HFF-Myc (cell line): ENCODE measurements at regions not wholly inside any gene's neighbourhood (a gene's known extent, or its start where the extent isn't known, plus 50 kb on each side); places are given as distances from the start of the nearest gene placed in this dataset.

Source experiments
- DNase-seq: peaks from one replicate; pipeline ENCODE4 v3.0.0-alpha.2; 2011; ENCODE audit warnings: low read depth; ENCODE audit errors: extremely low read depth
- H3K4me3 ChIP-seq: replicated peaks from 2 replicates; pipeline ENCODE4 v1.5.1; 2011; ENCODE audit warnings: low read depth, mild to moderate bottlenecking, control low read depth, low read length
- TF ChIP-seq, protein P1 (sequence below): IDR thresholded peaks from 2 replicates; pipeline ENCODE4 v1.5.1; 2012; ENCODE audit warnings: mild to moderate bottlenecking, low read depth, low read length, control low read depth; ENCODE audit errors: missing control alignments

DNA sequence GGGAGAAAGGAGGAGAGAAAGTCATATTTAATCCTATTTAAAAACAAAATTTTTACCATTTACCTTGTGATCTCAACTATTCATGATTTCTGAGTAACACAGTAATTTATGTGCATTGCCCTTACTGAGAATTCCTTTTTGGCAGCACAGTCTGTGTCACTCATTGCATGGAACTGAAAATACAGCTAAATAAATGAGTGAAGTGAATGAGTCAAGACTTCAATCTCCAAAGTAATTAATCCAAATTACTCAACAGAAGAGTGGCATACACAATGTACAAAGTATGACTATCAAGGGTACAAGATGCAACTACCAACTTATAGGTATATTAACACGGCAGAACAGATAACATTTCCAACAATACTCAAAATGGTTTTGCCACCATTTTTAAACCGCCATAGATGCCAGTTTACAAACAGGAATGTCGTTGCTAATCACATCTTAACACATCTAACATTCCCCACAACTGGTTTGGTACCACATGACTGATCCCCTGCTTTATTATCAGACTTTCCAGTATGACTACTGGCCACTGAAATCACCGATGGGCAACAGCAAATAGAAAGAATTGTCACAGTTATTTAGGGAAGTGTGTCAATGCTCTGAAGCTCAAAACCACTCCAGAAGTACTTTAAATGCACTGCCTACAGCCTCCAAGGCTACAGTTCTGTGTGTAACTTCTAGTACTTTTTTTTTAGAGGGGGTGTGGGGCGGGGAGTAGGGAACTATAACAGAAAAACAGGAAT, 410.4 kb downstream of the SHQ1 start:
- no peak for DNase-seq
- no peak overlapping the region for H3K4me3 ChIP-seq

DNA sequence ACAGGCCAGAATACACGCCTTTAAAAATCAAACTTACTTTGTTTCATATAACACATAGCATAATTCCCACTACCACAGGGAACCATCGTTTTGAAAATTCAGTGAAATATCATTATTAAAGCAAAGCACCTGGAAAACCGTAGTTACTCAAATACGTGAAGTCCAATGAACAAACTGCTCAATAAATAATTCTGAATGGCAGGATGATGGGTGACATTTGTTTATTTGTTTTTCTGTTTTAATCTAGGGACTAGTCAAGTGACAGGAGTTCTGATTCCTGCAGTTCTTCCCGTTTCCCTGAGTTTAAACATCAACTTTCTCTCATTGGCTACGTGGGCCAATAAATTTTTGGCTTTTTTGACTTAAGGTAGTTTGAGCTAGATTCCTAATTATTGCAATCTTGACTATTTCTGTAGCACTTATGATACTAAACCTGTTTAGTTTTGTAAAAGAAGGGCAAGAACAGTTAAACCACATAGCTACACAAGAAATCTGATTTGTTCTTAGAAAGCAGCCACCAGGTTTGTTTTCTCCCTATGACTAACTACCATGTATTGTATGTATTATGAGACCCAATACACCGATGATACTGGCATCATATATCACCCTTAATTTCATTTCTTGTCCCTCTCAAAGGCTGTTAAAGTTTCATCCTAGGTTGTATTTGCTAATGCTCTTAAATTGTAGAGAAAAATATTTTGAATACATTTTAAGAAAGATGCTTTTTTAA, 411.2 kb downstream of the SHQ1 start:
- DNase-seq = no peak
- TF ChIP-seq, protein P1, sequence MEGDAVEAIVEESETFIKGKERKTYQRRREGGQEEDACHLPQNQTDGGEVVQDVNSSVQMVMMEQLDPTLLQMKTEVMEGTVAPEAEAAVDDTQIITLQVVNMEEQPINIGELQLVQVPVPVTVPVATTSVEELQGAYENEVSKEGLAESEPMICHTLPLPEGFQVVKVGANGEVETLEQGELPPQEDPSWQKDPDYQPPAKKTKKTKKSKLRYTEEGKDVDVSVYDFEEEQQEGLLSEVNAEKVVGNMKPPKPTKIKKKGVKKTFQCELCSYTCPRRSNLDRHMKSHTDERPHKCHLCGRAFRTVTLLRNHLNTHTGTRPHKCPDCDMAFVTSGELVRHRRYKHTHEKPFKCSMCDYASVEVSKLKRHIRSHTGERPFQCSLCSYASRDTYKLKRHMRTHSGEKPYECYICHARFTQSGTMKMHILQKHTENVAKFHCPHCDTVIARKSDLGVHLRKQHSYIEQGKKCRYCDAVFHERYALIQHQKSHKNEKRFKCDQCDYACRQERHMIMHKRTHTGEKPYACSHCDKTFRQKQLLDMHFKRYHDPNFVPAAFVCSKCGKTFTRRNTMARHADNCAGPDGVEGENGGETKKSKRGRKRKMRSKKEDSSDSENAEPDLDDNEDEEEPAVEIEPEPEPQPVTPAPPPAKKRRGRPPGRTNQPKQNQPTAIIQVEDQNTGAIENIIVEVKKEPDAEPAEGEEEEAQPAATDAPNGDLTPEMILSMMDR = no peak
- H3K4me3 ChIP-seq = no peak overlapping the region

More for the DNA sequence above, 410.4 kb downstream of the SHQ1 start:
- TF ChIP-seq, protein P1 = no peak

- TF ChIP-seq, protein P1 = no peak
- no peak for DNase-seq
- H3K4me3 ChIP-seq = no peak overlapping the region
Measured at GRCh38 chr3:72434296-72434695, 413.9 kb downstream of the SHQ1 start.

DNA sequence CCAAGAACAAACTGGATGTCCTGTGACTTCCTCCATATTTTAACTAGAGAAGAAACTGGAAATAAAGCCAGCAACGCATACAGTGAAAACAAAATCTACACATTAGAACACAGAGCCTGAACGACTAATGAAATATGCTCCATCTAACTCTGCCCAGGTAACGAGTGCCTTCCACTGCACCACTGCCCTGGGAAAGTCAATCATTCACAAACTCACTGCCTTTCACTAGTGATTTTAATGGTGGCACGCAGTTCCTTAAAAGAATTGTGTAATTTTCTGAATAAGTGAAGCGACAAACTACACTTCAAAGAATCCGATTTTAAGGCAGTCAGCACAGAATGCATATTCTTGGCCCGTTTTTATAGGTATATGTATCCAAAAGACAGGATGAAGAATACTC, 416.0 kb downstream of the SHQ1 start:
- H3K4me3 ChIP-seq = no peak overlapping the region
- no peak for DNase-seq
- TF ChIP-seq, protein P1 = no peak

DNA sequence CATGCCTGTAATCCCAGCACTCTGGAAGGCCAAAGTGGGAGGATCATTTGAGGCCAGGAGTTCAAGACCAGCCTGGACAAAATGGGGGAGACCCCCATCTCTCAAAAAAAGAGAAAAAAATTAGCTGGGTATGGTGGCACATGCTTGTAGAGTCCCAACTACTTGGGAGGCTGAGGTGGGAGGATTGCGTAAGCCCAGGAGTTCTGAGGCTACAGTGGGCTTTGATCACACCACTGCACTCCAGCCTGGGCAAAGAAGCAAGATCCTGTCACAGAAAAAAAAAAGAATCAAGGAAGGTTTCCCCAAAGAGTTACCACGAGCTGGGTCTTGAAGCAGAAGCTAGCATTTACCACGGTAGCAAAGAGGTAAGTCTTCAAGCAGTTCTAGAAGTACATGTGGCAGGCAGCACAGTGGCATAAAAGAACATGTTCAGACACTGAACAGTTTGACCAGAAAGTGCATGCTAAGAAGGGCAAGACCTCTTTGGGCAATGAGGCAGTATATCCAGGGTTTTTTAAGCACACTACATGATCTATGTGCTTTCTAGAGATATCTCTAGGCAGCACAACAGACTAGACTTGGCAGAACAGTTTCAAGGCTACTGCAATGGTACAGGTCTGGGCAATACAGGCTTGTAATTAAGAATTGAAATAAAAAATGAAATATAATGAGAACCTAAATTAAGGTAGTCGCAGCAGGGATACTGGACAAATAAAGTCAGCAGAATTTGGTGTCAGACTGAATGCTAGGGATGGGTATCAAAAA, 418.5 kb downstream of the SHQ1 start:
- no peak for DNase-seq
- TF ChIP-seq, protein P1 = no peak
- no peak overlapping the region for H3K4me3 ChIP-seq

DNA sequence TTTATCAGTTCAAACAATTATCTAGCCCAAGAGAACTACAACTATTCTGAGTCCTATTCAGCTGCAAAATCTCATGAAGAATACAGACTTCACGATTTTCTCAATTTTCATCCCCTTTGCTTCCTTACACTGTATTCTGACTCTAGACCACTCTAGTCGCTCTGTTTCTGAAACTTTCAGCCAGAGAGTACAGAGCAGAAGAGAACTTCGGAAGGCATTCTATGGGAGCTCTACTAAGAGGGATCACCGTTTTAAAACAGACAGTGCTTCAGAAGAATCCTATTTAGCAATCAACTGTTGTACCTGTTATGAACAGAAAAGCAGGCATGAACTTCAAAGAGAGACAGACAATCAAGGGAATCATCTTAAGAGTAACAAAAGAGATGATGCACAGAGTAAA, 419.4 kb downstream of the SHQ1 start:
- no peak for DNase-seq
- TF ChIP-seq, protein P1 = no peak

More for the DNA sequence above, 419.4 kb downstream of the SHQ1 start:
- H3K4me3 ChIP-seq = no peak overlapping the region
